WTC11 (cell line): ENCODE measurements at regions not wholly inside any gene's neighbourhood (a gene's known extent, or its start where the extent isn't known, plus 50 kb on each side); places are given as distances from the start of the nearest gene placed in this dataset.

ENCODE experiments used
- ATAC-seq: fragments of 200-7000 bp; cut with Tn5 transposase; 2 replicates; pipeline ENCODE4 v1.10.0; 2021; ENCODE audit warnings: mild to moderate bottlenecking, moderate library complexity
- CTCF ChIA-PET: fragments of 300-600 bp; sonication (Branson Sonifier 250); formaldehyde crosslinking; loops from one replicate; lab custom pipeline; 2021; ENCODE audit warnings: antibody characterized with exemption; lab: Charles Lee
- POLR2A ChIA-PET: fragments of 350-600 bp; sonication (Branson Sonifier 250); formaldehyde crosslinking; loops from one replicate; lab custom pipeline; 2021; ENCODE audit warnings: antibody characterized with exemption; lab: Charles Lee
- DNase-seq: peaks from one replicate; pipeline ENCODE4 v3.0.0; 2021; ENCODE audit warnings: low spot score
- H3K27ac Mint-ChIP-seq: 2 replicates; pipeline ENCODE4 v1.8.0; 2021; ENCODE audit warnings: mixed read lengths
- H3K27me3 Mint-ChIP-seq: 2 replicates; pipeline ENCODE4 v1.8.0; 2021; ENCODE audit warnings: low read depth, mild to moderate bottlenecking, moderate library complexity, mixed read lengths
- H3K36me3 Mint-ChIP-seq: 2 replicates; pipeline ENCODE4 v1.8.0; 2021; ENCODE audit warnings: mixed read lengths
- H3K4me1 Mint-ChIP-seq: 2 replicates; pipeline ENCODE4 v1.8.0; 2022; ENCODE audit warnings: mixed read lengths
- H3K4me3 Mint-ChIP-seq: 2 replicates; pipeline ENCODE4 v1.8.0; 2021; ENCODE audit warnings: mild to moderate bottlenecking, moderate library complexity, mixed read lengths
- H3K9me3 Mint-ChIP-seq: 2 replicates; pipeline ENCODE4 v1.8.0; 2021; ENCODE audit warnings: mixed read lengths
- ARID4B ChIP-seq: sonication (generic); formaldehyde crosslinking; IDR thresholded peaks from 2 replicates; pipeline ENCODE4 v1.8.0; 2023; ENCODE audit warnings: missing genetic modification reagents, mild to moderate bottlenecking, borderline replicate concordance
- ATF1 ChIP-seq: sonication (generic); formaldehyde crosslinking; IDR thresholded peaks from 2 replicates; pipeline ENCODE4 v1.8.1; 2023; ENCODE audit warnings: mild to moderate bottlenecking, moderate library complexity, missing genetic modification reagents
- CBFB ChIP-seq: sonication (generic); formaldehyde crosslinking; IDR thresholded peaks from 2 replicates; pipeline ENCODE4 v1.8.1; 2022; ENCODE audit warnings: mild to moderate bottlenecking, low read depth, missing genetic modification reagents
- CTCF ChIP-seq: fragments of 200-600 bp; IDR thresholded peaks from 2 replicates; pipeline ENCODE4 v1.8.0; 2022; ENCODE audit warnings: antibody characterized with exemption
- E2F1 ChIP-seq: sonication (generic); formaldehyde crosslinking; IDR thresholded peaks from 2 replicates; pipeline ENCODE4 v1.8.0; 2022; ENCODE audit warnings: mild to moderate bottlenecking, missing genetic modification reagents
- FOXJ3 ChIP-seq: sonication (generic); formaldehyde crosslinking; IDR thresholded peaks from 2 replicates; pipeline ENCODE4 v1.9.0; 2021; ENCODE audit warnings: missing genetic modification reagents, mild to moderate bottlenecking, borderline replicate concordance
- FOXP4 ChIP-seq: sonication (generic); formaldehyde crosslinking; IDR thresholded peaks from 2 replicates; pipeline ENCODE4 v1.8.0; 2022; ENCODE audit warnings: mild to moderate bottlenecking, missing genetic modification reagents
- GABPB1 ChIP-seq: sonication (generic); formaldehyde crosslinking; IDR thresholded peaks from 2 replicates; pipeline ENCODE4 v1.8.1; 2023; ENCODE audit warnings: mild to moderate bottlenecking, missing genetic modification reagents
- IRF1 ChIP-seq: sonication (generic); formaldehyde crosslinking; IDR thresholded peaks from 2 replicates; pipeline ENCODE4 v1.8.0; 2023; ENCODE audit warnings: missing genetic modification reagents
- NFE2L1 ChIP-seq: sonication (generic); formaldehyde crosslinking; IDR thresholded peaks from 2 replicates; pipeline ENCODE4 v1.8.1; 2023; ENCODE audit warnings: missing genetic modification reagents
- PREB ChIP-seq: sonication (generic); formaldehyde crosslinking; IDR thresholded peaks from 2 replicates; pipeline ENCODE4 v1.8.1; 2022; ENCODE audit warnings: mild to moderate bottlenecking, missing genetic modification reagents, moderate library complexity, borderline replicate concordance
- SP1 ChIP-seq: sonication (generic); formaldehyde crosslinking; conservative IDR thresholded peaks from 2 replicates; pipeline ENCODE4 v1.8.1; 2022; ENCODE audit warnings: missing genetic modification reagents
- TCF7 ChIP-seq: sonication (generic); formaldehyde crosslinking; IDR thresholded peaks from 2 replicates; pipeline ENCODE4 v1.8.0; 2022; ENCODE audit warnings: mild to moderate bottlenecking, low read depth, missing genetic modification reagents, moderate library complexity
- USF2 ChIP-seq: sonication (generic); formaldehyde crosslinking; IDR thresholded peaks from 2 replicates; pipeline ENCODE4 v1.8.1; 2023; ENCODE audit warnings: mild to moderate bottlenecking, missing genetic modification reagents, moderate library complexity
- ZNF423 ChIP-seq: fragments of 250-450 bp; sonication (Bioruptor Pico); IDR thresholded peaks from 2 replicates; pipeline ENCODE4 v2.1.2; 2022; ENCODE audit warnings: mild to moderate bottlenecking, moderate library complexity

GRCh38 chr13:104920091-104920490 lies 1615.4 kb downstream of the EFNB2 start:
- ChIA-PET POLR2A (no interaction called here), CTCF (no interaction called here)
- ATAC-seq (no peak), DNase-seq (no peak)
- TF ChIP-seq E2F1 (CRISPR knock-in tag), result no peak
- TF ChIP-seq CBFB (CRISPR knock-in tag), result no peak
- no peak for TF ChIP-seq FOXJ3 (CRISPR knock-in tag)
- no peak for TF ChIP-seq ARID4B (CRISPR knock-in tag)
- TF ChIP-seq TCF7 (CRISPR knock-in tag), result no peak
- no peak for TF ChIP-seq GABPB1 (CRISPR knock-in tag)
- no peak for TF ChIP-seq FOXP4
- TF ChIP-seq PREB (CRISPR knock-in tag), result no peak
- TF ChIP-seq NFE2L1 (CRISPR knock-in tag), result no peak
- no peak for TF ChIP-seq CTCF
- TF ChIP-seq SP1 (CRISPR knock-in tag), result no peak
- TF ChIP-seq ZNF423 (CRISPR knock-in tag), result no peak
- TF ChIP-seq USF2 (CRISPR knock-in tag), result no peak
- no peak for TF ChIP-seq ATF1
- no peak for TF ChIP-seq IRF1 (CRISPR knock-in tag)
- H3K27me3 Mint-ChIP-seq, result no peaks in the 10 kb centered on the region
- no peak overlapping the region; the same call in 1 of the 2 replicates for H3K27ac Mint-ChIP-seq
- peaks cover 9% of the 10 kb centered on the region for H3K36me3 Mint-ChIP-seq
- H3K4me1 Mint-ChIP-seq, result no peaks in the 10 kb centered on the region
- H3K4me3 Mint-ChIP-seq, result no peak overlapping the region
- peaks cover 32% of the 10 kb centered on the region for H3K9me3 Mint-ChIP-seq
